ENCODE measurements at regions not wholly inside any gene's neighbourhood (a gene's known extent, or its start where the extent isn't known, plus 50 kb on each side); places are given as distances from the start of the nearest gene placed in this dataset.

DNA sequence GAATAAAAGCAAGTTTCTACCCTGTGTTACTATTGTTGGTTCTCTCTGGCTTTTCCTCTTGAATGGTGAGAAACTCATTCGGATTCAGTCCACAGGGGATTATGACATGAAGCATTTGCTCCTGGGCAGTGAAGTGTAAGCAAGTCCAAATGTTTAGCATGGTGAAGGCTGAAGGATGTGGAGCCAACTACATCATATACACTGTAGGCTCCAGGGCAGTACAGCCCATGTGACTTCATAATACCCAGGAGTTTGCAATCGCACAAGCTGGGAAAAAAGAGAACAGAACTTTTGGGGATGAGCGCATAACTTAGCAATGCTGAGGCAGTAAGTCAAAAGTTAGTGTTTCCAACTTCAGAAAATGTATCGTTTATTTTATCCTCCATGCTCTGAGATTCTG, 695.7 kb upstream of the POU3F3 start:
- no peak for TF ChIP-seq FOXK2 (IDR thresholded peaks at IDR 0.05)
- TF ChIP-seq NFRKB (IDR thresholded peaks at IDR 0.05): no peak
